HUES48 (cell line): ENCODE measurements at regions not wholly inside any gene's neighbourhood (a gene's known extent, or its start where the extent isn't known, plus 50 kb on each side); places are given as distances from the start of the nearest gene placed in this dataset.
A peak's percentile ranks its signal among the peaks of the same experiment; 100 is the strongest.

Experiments used
- H3K27ac ChIP-seq: one replicate; pipeline ENCODE4 v1.7.0; 2013; ENCODE audit warnings: low read depth, low read length, inconsistent platforms
- H3K27me3 ChIP-seq: 2 replicates; pipeline ENCODE4 v1.6.1; 2013; ENCODE audit warnings: mild to moderate bottlenecking, low read length; ENCODE audit not compliant: control insufficient read depth, insufficient read depth
- H3K36me3 ChIP-seq: 2 replicates; pipeline ENCODE4 v1.6.1; 2013; ENCODE audit warnings: low read length; ENCODE audit not compliant: control insufficient read depth, insufficient read depth
- H3K4me1 ChIP-seq: 2 replicates; pipeline ENCODE4 v1.6.1; 2013; ENCODE audit warnings: mild to moderate bottlenecking, low read length; ENCODE audit not compliant: control insufficient read depth, insufficient read depth
- H3K4me3 ChIP-seq: 2 replicates; pipeline ENCODE4 v1.5.1; 2013; ENCODE audit warnings: mild to moderate bottlenecking, low read depth, low read length
- H3K9ac ChIP-seq: 2 replicates; pipeline ENCODE4 v1.6.1; 2013; ENCODE audit warnings: mild to moderate bottlenecking, low read depth, low read length, moderate library complexity
- H3K9me3 ChIP-seq: 2 replicates; pipeline ENCODE4 v1.6.1; 2013; ENCODE audit warnings: low read length; ENCODE audit not compliant: control insufficient read depth, insufficient read depth

GRCh38 chr2:118667964-118668363 is 179.5 kb downstream of the EN1 start:
- Histone ChIP-seq H3K9ac (no peak overlapping the region), H3K4me3 (no peak overlapping the region), H3K27ac (no peak overlapping the region), H3K9me3 (no peaks in the 10 kb centered on the region), H3K36me3 (no peaks in the 10 kb centered on the region), H3K27me3 (no peaks in the 10 kb centered on the region), H3K4me1 (peaks cover 8% of the 10 kb centered on the region)

- H3K9ac ChIP-seq: no peak overlapping the region
- H3K36me3 ChIP-seq: no peaks in the 10 kb centered on the region
- no peaks in the 10 kb centered on the region for H3K27me3 ChIP-seq
- H3K27ac ChIP-seq: no peak overlapping the region
- peaks cover 8% of the 10 kb centered on the region for H3K4me1 ChIP-seq
- H3K4me3 ChIP-seq: no peak overlapping the region
- H3K9me3 ChIP-seq: no peaks in the 10 kb centered on the region
These were observed 180.1 kb downstream of the EN1 start for GRCh38 chr2:118667348-118667747.

GRCh38 chr2:118665784-118666529 is 181.5 kb downstream of the EN1 start:
- peaks cover 8% of the 10 kb centered on the region for H3K4me1 ChIP-seq
- H3K9ac ChIP-seq: no peak overlapping the region
- H3K4me3 ChIP-seq: no peak overlapping the region
- no peaks in the 10 kb centered on the region for H3K9me3 ChIP-seq
- no peaks in the 10 kb centered on the region for H3K27me3 ChIP-seq
- H3K36me3 ChIP-seq: no peaks in the 10 kb centered on the region
- no peak overlapping the region for H3K27ac ChIP-seq

- H3K9me3 ChIP-seq: no peaks in the 10 kb centered on the region
- H3K4me1 ChIP-seq: no peaks in the 10 kb centered on the region
- H3K27me3 ChIP-seq: no peaks in the 10 kb centered on the region
- no peak overlapping the region for H3K27ac ChIP-seq
- no peak overlapping the region for H3K4me3 ChIP-seq
- no peak overlapping the region for H3K9ac ChIP-seq
- no peaks in the 10 kb centered on the region for H3K36me3 ChIP-seq
These were observed 186.3 kb downstream of the EN1 start for GRCh38 chr2:118661179-118661578.

GRCh38 chr2:118658596-118659198 is 188.8 kb downstream of the EN1 start:
- Histone ChIP-seq H3K27ac (no peak overlapping the region), H3K4me1 (no peaks in the 10 kb centered on the region), H3K9me3 (no peaks in the 10 kb centered on the region), H3K9ac (no peak overlapping the region), H3K27me3 (no peaks in the 10 kb centered on the region), H3K36me3 (no peaks in the 10 kb centered on the region), H3K4me3 (no peak overlapping the region)

GRCh38 chr2:118657466-118657865 is 190.0 kb downstream of the EN1 start:
- Histone ChIP-seq H3K9me3 (no peaks in the 10 kb centered on the region; the same call in 1 of the 2 replicates), H3K4me1 (no peaks in the 10 kb centered on the region), H3K27ac (no peak overlapping the region)

GRCh38 chr2:118654945-118655344 is 192.5 kb downstream of the EN1 start:
- Histone ChIP-seq H3K9me3 (no peaks in the 10 kb centered on the region; the same call in 1 of the 2 replicates), H3K27ac (no peak overlapping the region), H3K27me3 (no peaks in the 10 kb centered on the region), H3K9ac (no peak overlapping the region), H3K4me3 (no peak overlapping the region), H3K36me3 (no peaks in the 10 kb centered on the region), H3K4me1 (no peaks in the 10 kb centered on the region)

More at GRCh38 chr2:118657466-118657865, 190.0 kb downstream of the EN1 start:
- Histone ChIP-seq H3K9ac (no peak overlapping the region), H3K4me3 (no peak overlapping the region), H3K36me3 (no peaks in the 10 kb centered on the region), H3K27me3 (no peaks in the 10 kb centered on the region)

GRCh38 chr2:118650327-118650726 is 197.1 kb downstream of the EN1 start:
- H3K9me3 ChIP-seq: no peaks in the 10 kb centered on the region; the same call in 1 of the 2 replicates
- H3K4me3 ChIP-seq: no peak overlapping the region
- no peak overlapping the region for H3K27ac ChIP-seq
- no peak overlapping the region for H3K9ac ChIP-seq
- H3K36me3 ChIP-seq: no peaks in the 10 kb centered on the region
- no peaks in the 10 kb centered on the region for H3K4me1 ChIP-seq
- H3K27me3 ChIP-seq: no peaks in the 10 kb centered on the region

- Histone ChIP-seq H3K27ac (no peak overlapping the region), H3K36me3 (no peaks in the 10 kb centered on the region), H3K4me3 (no peak overlapping the region), H3K27me3 (peaks cover 19% of the 10 kb centered on the region), H3K4me1 (peaks cover 20% of the 10 kb centered on the region), H3K9ac (no peak overlapping the region), H3K9me3 (no peaks in the 10 kb centered on the region)
These were observed 201.6 kb downstream of the EN1 start for GRCh38 chr2:118645876-118646275.

GRCh38 chr2:118644190-118644589 is 203.3 kb downstream of the EN1 start:
- Histone ChIP-seq H3K9ac (no peak overlapping the region), H3K27me3 (peaks cover 23% of the 10 kb centered on the region), H3K4me3 (no peak overlapping the region)

GRCh38 chr2:118643294-118643693 is 204.2 kb downstream of the EN1 start:
- no peak overlapping the region for H3K27ac ChIP-seq
- peaks cover 23% of the 10 kb centered on the region for H3K27me3 ChIP-seq
- H3K36me3 ChIP-seq: no peaks in the 10 kb centered on the region
- peaks cover 20% of the 10 kb centered on the region for H3K4me1 ChIP-seq
- H3K9ac ChIP-seq: no peak overlapping the region
- H3K9me3 ChIP-seq: no peaks in the 10 kb centered on the region
- no peak overlapping the region for H3K4me3 ChIP-seq

More at GRCh38 chr2:118644190-118644589, 203.3 kb downstream of the EN1 start:
- no peaks in the 10 kb centered on the region for H3K36me3 ChIP-seq
- peak overlapping the region; percentile 16 for H3K27ac ChIP-seq
- H3K9me3 ChIP-seq: no peaks in the 10 kb centered on the region
- H3K4me1 ChIP-seq: peaks cover 20% of the 10 kb centered on the region
